ENCODE measurements at regions not wholly inside any gene's neighbourhood (a gene's known extent, or its start where the extent isn't known, plus 50 kb on each side); places are given as distances from the start of the nearest gene placed in this dataset.

DNA sequence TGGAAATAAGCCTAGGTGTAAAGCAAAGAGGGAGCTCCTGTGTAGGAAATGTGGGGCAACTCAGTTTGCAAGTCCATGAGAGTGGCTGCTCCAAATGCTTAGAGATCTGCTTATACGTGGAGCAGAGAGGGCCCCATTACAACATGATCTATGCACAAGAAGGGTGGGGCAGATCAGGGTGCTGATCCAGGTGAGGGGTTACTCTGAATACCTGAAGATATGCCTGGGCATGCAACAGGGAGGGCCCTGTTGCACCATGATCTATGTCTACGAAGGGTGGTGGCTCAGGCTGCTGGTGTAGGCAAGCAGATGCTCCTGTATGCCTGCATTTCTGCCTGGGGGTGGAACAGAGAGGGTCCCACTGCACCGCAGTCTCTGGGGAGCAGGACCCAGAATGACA, 1121.2 kb downstream of the RAPGEF2 start:
- CTCF ChIA-PET, result no interaction called here
- H3K36me3 ChIP-seq (ENCODE audit: insufficient read depth, low read length, poor library complexity, severe bottlenecking), result no peaks in the 10 kb centered on the region

DNA sequence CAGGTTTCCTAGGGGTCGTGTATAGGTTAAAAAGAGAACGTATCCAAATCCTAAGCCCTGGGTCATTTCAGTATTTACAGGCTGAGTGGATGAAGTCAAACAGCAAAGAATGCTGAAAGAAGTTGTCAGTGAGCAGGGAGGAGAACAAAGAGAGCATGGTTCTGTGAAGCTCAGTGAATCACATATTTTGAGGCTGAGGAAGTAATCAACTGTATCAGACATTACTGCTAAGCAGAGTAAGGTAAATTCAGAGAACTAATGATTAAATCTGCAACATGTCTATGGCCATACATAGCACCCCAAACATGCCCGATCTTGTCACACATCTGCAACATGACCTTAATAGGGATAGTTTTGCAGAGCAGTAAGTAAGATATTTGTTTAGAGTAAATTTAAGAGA, 1130.3 kb downstream of the RAPGEF2 start:
- no peak overlapping the region for H3K4me3 ChIP-seq (ENCODE audit: low read depth, low read length, poor library complexity, severe bottlenecking)
- ChIA-PET CTCF (no interaction called here), POLR2A (ENCODE audit: low non-redundant PET) (no interaction called here)
- H3K9me3 ChIP-seq (ENCODE audit: low read depth, low read length, poor library complexity, severe bottlenecking), result no peaks in the 10 kb centered on the region
- DNase-seq (ENCODE audit: low spot score), result no peak
- intact Hi-C loops (cut with micrococcal nuclease; ENCODE audit: unreplicated experiment), result no loop called here
- H3K4me1 ChIP-seq (ENCODE audit: insufficient read depth, low read length, poor library complexity, severe bottlenecking), result peaks cover 7% of the 10 kb centered on the region
- BruUV-seq (replicated peaks), result no TSS peak
- no peaks in the 10 kb centered on the region for H3K27me3 ChIP-seq (replicated peaks; ENCODE audit: insufficient read depth, low read depth, low read length, poor library complexity)
- H3K36me3 ChIP-seq (ENCODE audit: insufficient read depth, low read length, poor library complexity, severe bottlenecking), result no peaks in the 10 kb centered on the region
- no peak overlapping the region for H3K27ac ChIP-seq (ENCODE audit: low read depth, low read length, poor library complexity, severe bottlenecking)
- TF ChIP-seq, protein P1, sequence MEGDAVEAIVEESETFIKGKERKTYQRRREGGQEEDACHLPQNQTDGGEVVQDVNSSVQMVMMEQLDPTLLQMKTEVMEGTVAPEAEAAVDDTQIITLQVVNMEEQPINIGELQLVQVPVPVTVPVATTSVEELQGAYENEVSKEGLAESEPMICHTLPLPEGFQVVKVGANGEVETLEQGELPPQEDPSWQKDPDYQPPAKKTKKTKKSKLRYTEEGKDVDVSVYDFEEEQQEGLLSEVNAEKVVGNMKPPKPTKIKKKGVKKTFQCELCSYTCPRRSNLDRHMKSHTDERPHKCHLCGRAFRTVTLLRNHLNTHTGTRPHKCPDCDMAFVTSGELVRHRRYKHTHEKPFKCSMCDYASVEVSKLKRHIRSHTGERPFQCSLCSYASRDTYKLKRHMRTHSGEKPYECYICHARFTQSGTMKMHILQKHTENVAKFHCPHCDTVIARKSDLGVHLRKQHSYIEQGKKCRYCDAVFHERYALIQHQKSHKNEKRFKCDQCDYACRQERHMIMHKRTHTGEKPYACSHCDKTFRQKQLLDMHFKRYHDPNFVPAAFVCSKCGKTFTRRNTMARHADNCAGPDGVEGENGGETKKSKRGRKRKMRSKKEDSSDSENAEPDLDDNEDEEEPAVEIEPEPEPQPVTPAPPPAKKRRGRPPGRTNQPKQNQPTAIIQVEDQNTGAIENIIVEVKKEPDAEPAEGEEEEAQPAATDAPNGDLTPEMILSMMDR (conservative IDR thresholded peaks at IDR 0.05; ENCODE audit: low read depth, low read length), result no peak
- TF ChIP-seq EZH2 (IDR thresholded peaks at IDR 0.05; ENCODE audit: borderline replicate concordance, low read depth, low read length, poor library complexity, severe bottlenecking), result no peak

More for the DNA sequence above, 1121.2 kb downstream of the RAPGEF2 start:
- DNase-seq (ENCODE audit: low spot score), result no peak
- Histone ChIP-seq H3K27ac (ENCODE audit: low read depth, low read length, poor library complexity, severe bottlenecking) (no peak overlapping the region), H3K9me3 (ENCODE audit: low read depth, low read length, poor library complexity, severe bottlenecking) (no peaks in the 10 kb centered on the region), H3K4me3 (ENCODE audit: low read depth, low read length, poor library complexity, severe bottlenecking) (no peak overlapping the region), H3K4me1 (ENCODE audit: insufficient read depth, low read length, poor library complexity, severe bottlenecking) (peaks cover 14% of the 10 kb centered on the region), H3K27me3 (replicated peaks; ENCODE audit: insufficient read depth, low read depth, low read length, poor library complexity) (no peaks in the 10 kb centered on the region)
- no TSS peak for BruUV-seq (replicated peaks)
- no peak for TF ChIP-seq EZH2 (IDR thresholded peaks at IDR 0.05; ENCODE audit: borderline replicate concordance, low read depth, low read length, poor library complexity, severe bottlenecking)
- TF ChIP-seq, protein P1 (conservative IDR thresholded peaks at IDR 0.05; ENCODE audit: low read depth, low read length), result no peak
- intact Hi-C loops (cut with micrococcal nuclease; ENCODE audit: unreplicated experiment), result no loop called here
- POLR2A ChIA-PET (ENCODE audit: low non-redundant PET), result interaction anchor here (0.6 kb wide), 1 partner anchor 1333 kb away, joined by 3 read pairs; no protein-coding TSS in a partner anchor

DNA sequence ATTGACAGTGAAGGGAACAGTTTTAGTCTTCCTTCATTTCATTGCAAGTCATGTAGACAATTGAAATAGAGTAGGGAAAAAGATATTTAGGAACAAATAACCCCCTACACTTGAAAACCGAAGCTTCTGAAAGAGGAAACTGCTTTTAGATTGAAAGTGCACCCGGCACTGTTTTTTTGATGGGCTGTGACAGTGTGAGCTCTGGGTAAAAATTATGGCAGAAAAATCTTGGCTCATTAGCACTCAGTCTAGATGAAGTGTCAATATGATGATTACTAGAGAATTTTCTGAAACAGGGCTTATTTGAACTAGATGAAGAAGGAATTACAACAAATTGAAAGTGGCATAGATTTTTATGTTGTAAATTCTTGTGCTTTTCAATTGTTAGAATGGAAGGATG, 1132.4 kb downstream of the RAPGEF2 start:
- BruUV-seq (replicated peaks), result no TSS peak
- CTCF ChIA-PET, result no interaction called here
- Histone ChIP-seq H3K4me1 (ENCODE audit: insufficient read depth, low read length, poor library complexity, severe bottlenecking) (no peaks in the 10 kb centered on the region), H3K36me3 (ENCODE audit: insufficient read depth, low read length, poor library complexity, severe bottlenecking) (no peaks in the 10 kb centered on the region), H3K27ac (ENCODE audit: low read depth, low read length, poor library complexity, severe bottlenecking) (no peak overlapping the region), H3K27me3 (replicated peaks; ENCODE audit: insufficient read depth, low read depth, low read length, poor library complexity) (no peaks in the 10 kb centered on the region), H3K9me3 (ENCODE audit: low read depth, low read length, poor library complexity, severe bottlenecking) (peaks cover 1% of the 10 kb centered on the region), H3K4me3 (ENCODE audit: low read depth, low read length, poor library complexity, severe bottlenecking) (no peak overlapping the region)
- TF ChIP-seq, protein P1 (conservative IDR thresholded peaks at IDR 0.05; ENCODE audit: low read depth, low read length), result no peak
- TF ChIP-seq EZH2 (IDR thresholded peaks at IDR 0.05; ENCODE audit: borderline replicate concordance, low read depth, low read length, poor library complexity, severe bottlenecking), result no peak
- intact Hi-C loops (cut with micrococcal nuclease; ENCODE audit: unreplicated experiment), result no loop called here
- POLR2A ChIA-PET (ENCODE audit: low non-redundant PET), result no interaction called here
- no peak for DNase-seq (ENCODE audit: low spot score)

All from A673 (cell line).